HG02973 (cell line): ENCODE measurements at regions not wholly inside any gene's neighbourhood (a gene's known extent, or its start where the extent isn't known, plus 50 kb on each side); places are given as distances from the start of the nearest gene placed in this dataset.
A peak's percentile ranks its signal among the peaks of the same experiment; 100 is the strongest.
"Not testable (repeated sequence)": the region's sequence is repeated elsewhere in the genome, so short reads cannot be mapped to it uniquely, and the experiment has no call there.

Experiments
- ATAC-seq: cut with Tn5 transposase; IDR thresholded peaks from one replicate; pipeline ENCODE4 v1.9.1; 2021; ENCODE audit warnings: moderate library complexity; ENCODE audit not compliant: unreplicated experiment

DNA sequence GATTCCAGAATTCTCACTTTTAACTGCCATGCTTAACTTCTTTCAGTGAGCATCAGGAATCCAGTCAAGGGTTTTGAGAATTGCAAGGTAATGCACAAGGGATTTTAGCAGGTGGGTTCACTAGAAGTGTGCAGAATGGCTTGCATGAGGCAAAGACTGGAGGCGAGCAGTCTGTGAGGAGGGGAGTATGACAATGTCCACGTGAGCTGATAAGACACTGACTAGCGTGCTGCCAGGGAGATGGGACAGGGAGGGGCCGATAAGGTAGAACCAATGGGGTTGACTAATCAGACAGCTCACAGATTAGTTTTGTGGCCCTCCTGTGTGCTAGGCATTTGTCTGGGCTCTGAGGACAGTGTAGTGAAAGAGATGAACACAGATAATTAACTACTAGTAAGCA, 102.0 kb upstream of the DAZL start:
- no peak for ATAC-seq

GRCh38 chr3:16708285-16708684, 103.1 kb upstream of the DAZL start:
- no peak for ATAC-seq

DNA sequence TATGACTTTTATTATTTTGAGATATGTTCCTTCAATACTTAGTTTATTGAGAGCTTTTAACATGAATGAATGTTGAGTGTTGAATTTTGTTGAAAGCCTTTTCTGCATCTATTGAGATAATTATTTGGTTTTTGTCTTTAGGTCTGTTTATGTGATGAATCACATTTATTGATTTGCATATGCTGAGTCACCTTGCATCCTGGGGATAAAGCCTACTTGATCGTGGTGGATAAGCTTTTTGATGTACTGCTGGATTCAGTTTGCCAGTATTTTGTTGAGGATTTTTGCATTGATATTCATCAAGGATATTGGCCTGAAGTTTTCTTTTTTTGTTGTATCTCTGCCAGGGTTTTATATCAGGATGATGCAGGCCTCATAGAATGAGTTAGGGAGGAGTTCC, 106.5 kb upstream of the DAZL start:
- ATAC-seq = not testable (repeated sequence)

GRCh38 chr3:16715281-16715680, 110.1 kb upstream of the DAZL start:
- no peak for ATAC-seq

DNA sequence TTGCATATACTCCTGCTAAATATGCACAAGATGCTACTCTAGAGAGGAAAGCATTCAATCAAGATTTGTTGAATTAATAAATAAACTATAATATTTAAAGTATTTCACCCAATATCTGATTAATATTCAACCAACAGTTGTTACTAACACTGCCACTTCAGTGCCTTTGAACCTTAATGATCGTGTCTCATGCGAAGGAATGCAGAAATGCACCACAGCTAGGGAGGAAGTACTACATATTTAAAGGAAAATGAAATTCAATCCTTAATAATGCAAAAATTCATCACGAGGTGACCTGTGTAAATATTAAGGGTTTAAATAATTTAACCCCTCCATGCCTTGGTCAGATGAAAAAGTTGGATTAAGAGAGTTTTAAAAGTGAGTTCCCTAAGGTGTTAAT, 114.2 kb upstream of the DAZL start:
- no peak for ATAC-seq

GRCh38 chr3:16720367-16720940, 115.2 kb upstream of the DAZL start:
- ATAC-seq = no peak

- peak; percentile 64 for ATAC-seq
Measured at GRCh38 chr3:16721494-16721893, 116.3 kb upstream of the DAZL start.

GRCh38 chr3:16723978-16724377, 118.8 kb upstream of the DAZL start:
- no peak for ATAC-seq

DNA sequence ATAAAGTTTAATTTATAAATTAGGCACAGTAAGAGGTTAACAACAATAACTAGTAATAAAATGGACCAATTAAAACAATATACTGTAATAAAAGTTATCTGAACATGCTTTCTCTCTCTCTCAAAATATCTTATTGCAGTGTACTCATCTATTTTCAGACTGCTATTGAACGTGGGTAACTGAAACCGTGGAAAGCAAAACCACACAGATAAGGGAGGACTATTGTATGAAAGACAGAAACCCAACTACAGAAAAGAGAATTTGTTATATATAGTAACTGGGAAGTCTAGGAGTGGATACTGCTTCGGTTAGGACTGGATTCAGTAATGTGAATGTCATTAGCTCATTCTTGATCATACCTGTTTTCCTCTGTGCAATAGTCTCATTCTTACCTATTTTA, 119.3 kb upstream of the DAZL start:
- no peak for ATAC-seq

DNA sequence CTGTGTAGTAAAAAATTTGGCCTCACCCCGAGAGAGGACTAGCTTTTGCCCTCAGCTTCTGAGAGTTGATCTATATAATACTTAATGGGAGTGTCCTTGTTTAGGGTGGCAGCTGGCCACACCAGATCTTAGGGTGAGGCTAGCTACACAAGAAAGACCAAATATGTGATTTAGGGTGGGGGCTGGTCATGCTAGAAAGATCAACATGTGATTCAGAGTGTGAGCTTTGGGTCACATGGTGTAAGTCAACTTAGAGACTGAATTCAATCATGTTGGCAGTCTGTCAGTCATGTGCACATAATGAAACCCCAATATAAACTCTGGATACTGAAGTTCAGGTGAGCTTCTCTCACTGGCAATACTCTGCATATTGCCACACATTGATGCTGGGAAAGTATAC, 120.7 kb upstream of the DAZL start:
- no peak for ATAC-seq

DNA sequence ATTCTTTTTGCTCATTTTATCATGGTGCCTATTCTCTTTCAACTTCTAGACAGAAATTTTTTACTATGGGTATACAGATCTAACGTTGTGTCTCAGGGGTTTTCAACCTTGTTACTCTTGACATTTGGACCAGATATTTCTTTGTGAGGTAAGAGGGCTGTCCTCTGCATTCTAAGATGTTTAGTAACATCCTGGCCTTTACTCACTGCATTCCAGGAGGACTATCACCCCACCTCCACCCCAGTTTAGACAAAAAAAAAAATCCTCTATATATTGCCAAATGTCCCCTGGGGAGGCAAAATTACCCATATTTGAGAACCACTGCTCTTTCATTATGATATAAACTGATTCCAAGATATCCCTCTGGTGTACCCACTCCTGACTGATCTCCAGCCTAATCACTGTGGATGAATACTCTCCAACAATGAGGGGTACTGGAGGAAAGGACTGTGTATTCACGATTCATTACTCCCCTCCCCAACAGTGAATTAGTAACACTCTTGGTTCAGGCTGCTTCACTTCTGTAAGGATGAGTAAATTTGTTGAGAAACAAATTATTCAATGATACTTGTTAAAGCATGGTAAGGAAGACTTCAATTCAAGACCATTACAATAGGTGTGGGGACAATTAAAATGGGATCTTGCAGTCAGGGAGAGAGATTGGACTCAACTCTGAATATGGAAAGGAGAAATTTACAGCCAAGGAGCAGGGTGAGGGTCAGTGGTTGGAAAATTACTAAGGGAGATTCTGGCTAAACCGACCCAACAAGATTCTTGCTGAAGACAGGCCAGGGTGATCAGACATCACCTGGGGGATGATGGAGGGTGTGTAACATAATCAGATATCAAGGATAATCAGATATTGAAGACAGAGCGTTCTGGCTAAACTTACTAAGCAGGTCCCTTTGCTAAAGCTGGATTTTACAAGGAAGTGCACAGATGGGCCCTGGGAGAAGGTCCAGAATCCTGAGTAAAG, 123.8 kb upstream of the DAZL start:
- no peak for ATAC-seq

- no peak for ATAC-seq
Measured at GRCh38 chr3:16738451-16738850, 133.2 kb upstream of the DAZL start.

DNA sequence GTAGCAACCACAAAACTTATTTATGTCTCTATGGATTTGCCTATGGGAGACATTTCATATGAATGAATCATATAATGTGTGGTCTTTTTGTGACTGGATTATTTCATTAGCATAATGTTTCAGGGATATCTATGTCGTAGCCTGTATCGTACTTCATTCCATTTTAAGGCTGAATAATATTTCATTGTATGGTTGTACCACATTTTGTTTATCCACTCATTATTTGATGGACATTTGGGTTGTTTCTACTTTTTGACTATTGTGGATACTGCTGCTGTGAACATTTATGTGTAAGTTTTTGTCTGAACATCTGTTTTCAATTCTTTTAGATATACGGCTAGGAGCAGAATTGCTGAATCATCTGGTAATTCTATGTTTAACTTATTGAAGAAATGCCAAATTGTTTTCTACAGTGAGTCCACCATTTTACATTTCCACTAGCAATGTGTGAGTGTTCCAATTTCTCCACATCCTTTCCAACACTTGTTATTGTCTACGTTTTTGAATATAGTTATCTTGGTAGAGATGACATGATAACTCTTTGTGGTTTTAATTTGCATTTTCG, 134.4 kb upstream of the DAZL start:
- ATAC-seq = no peak

- ATAC-seq = no peak
Measured at GRCh38 chr3:16740515-16740914, 135.3 kb upstream of the DAZL start.

- ATAC-seq = peak; percentile 50
Measured at GRCh38 chr3:16741103-16741758, 136.0 kb upstream of the DAZL start.

GRCh38 chr3:16741890-16742289, 136.7 kb upstream of the DAZL start:
- peak; percentile 85 for ATAC-seq

- ATAC-seq = no peak
Measured at GRCh38 chr3:16743276-16743675, 138.1 kb upstream of the DAZL start.

GRCh38 chr3:16759227-16759903, 125.4 kb upstream of the PLCL2 start:
- ATAC-seq = no peak

- no peak for ATAC-seq
Measured at GRCh38 chr3:16761571-16761970, 123.2 kb upstream of the PLCL2 start.

- ATAC-seq = no peak
Measured at GRCh38 chr3:16765661-16766060, 119.1 kb upstream of the PLCL2 start.

- ATAC-seq = no peak
Measured at GRCh38 chr3:16767006-16767405, 117.7 kb upstream of the PLCL2 start.
